Fibroblast of lung (primary cell): ENCODE measurements at regions not wholly inside any gene's neighbourhood (a gene's known extent, or its start where the extent isn't known, plus 50 kb on each side); places are given as distances from the start of the nearest gene placed in this dataset.

ENCODE experiments used
- EZH2 ChIP-seq: IDR thresholded peaks from 2 replicates; pipeline ENCODE4 v1.5.1; 2012; ENCODE audit warnings: low read length, control low read depth, mild to moderate bottlenecking; ENCODE audit errors: missing control alignments
- TF ChIP-seq, protein P1 (sequence below), 2 donors: IDR thresholded peaks in 1 of 2; conservative IDR thresholded peaks in 1 of 2; 1 replicate in 1 of 2; 2 replicates in 1 of 2; pipeline ENCODE4 v1.5.1; 2011 to 2012; ENCODE audit warnings: low read length in 2 of 2, control low read depth in 1 of 2, inconsistent platforms in 1 of 2, low read depth in 1 of 2, mild to moderate bottlenecking in 1 of 2

DNA sequence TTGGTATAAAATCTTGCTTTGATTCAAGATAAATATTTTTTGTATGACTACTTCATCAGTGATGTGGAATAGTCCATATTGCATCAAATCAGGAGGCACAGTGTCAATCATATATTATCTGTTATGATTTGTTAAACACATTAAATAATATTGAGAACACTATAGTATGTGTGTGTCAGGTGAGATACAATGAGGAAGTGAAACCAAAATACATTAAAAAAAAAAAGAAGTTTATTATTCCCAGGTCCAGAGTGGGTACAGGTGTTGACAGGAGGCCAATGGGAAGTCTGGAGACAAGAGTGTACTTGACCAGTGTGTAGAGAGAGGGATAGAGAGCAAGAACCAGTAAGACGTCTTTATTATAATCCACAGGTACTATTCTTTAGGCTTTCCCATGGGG is 292.6 kb downstream of the FSIP2 start:
- TF ChIP-seq, protein P1, sequence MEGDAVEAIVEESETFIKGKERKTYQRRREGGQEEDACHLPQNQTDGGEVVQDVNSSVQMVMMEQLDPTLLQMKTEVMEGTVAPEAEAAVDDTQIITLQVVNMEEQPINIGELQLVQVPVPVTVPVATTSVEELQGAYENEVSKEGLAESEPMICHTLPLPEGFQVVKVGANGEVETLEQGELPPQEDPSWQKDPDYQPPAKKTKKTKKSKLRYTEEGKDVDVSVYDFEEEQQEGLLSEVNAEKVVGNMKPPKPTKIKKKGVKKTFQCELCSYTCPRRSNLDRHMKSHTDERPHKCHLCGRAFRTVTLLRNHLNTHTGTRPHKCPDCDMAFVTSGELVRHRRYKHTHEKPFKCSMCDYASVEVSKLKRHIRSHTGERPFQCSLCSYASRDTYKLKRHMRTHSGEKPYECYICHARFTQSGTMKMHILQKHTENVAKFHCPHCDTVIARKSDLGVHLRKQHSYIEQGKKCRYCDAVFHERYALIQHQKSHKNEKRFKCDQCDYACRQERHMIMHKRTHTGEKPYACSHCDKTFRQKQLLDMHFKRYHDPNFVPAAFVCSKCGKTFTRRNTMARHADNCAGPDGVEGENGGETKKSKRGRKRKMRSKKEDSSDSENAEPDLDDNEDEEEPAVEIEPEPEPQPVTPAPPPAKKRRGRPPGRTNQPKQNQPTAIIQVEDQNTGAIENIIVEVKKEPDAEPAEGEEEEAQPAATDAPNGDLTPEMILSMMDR (conservative IDR thresholded peaks at IDR 0.05 in 1 of 2, IDR thresholded peaks at IDR 0.05 in 1 of 2; ENCODE audit: low read depth in 1 of 2, low read length in 2 of 2), result no peak
- no peak for TF ChIP-seq EZH2
